ENCODE measurements at regions not wholly inside any gene's neighbourhood (a gene's known extent, or its start where the extent isn't known, plus 50 kb on each side); places are given as distances from the start of the nearest gene placed in this dataset.

- TF ChIP-seq CTCF (IDR thresholded peaks at IDR 0.05; ENCODE audit: insufficient read depth, low read length, poor library complexity, severe bottlenecking) (no peak), EZH2phosphoT487 (conservative IDR thresholded peaks at IDR 0.05; ENCODE audit: low read length) (no peak)
- no peak overlapping the region for H3K27ac ChIP-seq (ENCODE audit: low read depth, low read length)
- H3K36me3 ChIP-seq (ENCODE audit: low read length) = no peaks in the 10 kb centered on the region
Measured at GRCh38 chr6:98137391-98137790, 697.0 kb upstream of the POU3F2 start.

DNA sequence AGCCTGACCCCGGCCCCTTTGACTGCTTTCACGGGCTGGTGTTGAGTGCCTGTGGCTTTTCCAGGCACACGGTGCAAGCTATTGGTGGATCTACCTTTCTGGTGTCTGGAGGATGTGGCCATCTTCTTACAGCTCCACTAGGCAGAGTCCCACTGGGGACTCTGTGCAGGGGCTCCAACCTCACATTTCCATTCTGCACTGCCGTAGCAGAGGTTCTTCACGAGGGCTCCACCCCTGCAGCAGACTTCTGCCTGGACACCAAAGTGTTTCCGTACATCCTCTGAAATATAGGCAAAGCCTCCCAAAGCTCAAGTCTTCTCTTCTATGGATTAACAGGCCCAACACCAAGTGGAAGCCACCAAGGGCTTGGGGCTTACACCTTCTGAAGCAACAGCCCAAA, 691.5 kb upstream of the POU3F2 start:
- no peak overlapping the region for H2AFZ ChIP-seq (ENCODE audit: low read depth, low read length, severe bottlenecking)
- no peak overlapping the region for H3K4me3 ChIP-seq (ENCODE audit: insufficient read depth, low read length, poor library complexity, severe bottlenecking)
- no peak overlapping the region for H3K27ac ChIP-seq (ENCODE audit: low read depth, low read length)
- H3K9me3 ChIP-seq (ENCODE audit: insufficient read depth, low read length) = peaks cover 10% of the 10 kb centered on the region; the same call in 1 of the 2 replicates
- no peak overlapping the region for H3K4me2 ChIP-seq (ENCODE audit: low read depth, low read length, poor library complexity, severe bottlenecking)
- TF ChIP-seq EZH2phosphoT487 (conservative IDR thresholded peaks at IDR 0.05; ENCODE audit: low read length) (no peak), CTCF (IDR thresholded peaks at IDR 0.05; ENCODE audit: insufficient read depth, low read length, poor library complexity, severe bottlenecking) (no peak)
- H3K36me3 ChIP-seq (ENCODE audit: low read length) = no peaks in the 10 kb centered on the region
- no peaks in the 10 kb centered on the region for H3K79me2 ChIP-seq (ENCODE audit: insufficient read depth, low read length)
- H3K9ac ChIP-seq (ENCODE audit: low read length) = no peak overlapping the region
- H3K27me3 ChIP-seq (ENCODE audit: low read length) = no peaks in the 10 kb centered on the region
- no peaks in the 10 kb centered on the region for H3F3A ChIP-seq (ENCODE audit: insufficient read depth)
- H3K9me2 ChIP-seq (replicated peaks; ENCODE audit: insufficient read depth, low read length) = no peaks in the 10 kb centered on the region; the same call in 1 of the 2 replicates
- no peaks in the 10 kb centered on the region for H4K20me1 ChIP-seq (ENCODE audit: low read depth, low read length)

More at GRCh38 chr6:98137391-98137790, 697.0 kb upstream of the POU3F2 start:
- Histone ChIP-seq H3K4me3 (ENCODE audit: insufficient read depth, low read length, poor library complexity, severe bottlenecking) (no peak overlapping the region), H4K20me1 (ENCODE audit: low read depth, low read length) (no peaks in the 10 kb centered on the region), H3K9me2 (replicated peaks; ENCODE audit: insufficient read depth, low read length) (no peaks in the 10 kb centered on the region; the same call in 1 of the 2 replicates), H3K9me3 (ENCODE audit: insufficient read depth, low read length) (no peaks in the 10 kb centered on the region), H3F3A (ENCODE audit: insufficient read depth) (no peaks in the 10 kb centered on the region), H3K4me2 (ENCODE audit: low read depth, low read length, poor library complexity, severe bottlenecking) (no peak overlapping the region), H3K79me2 (ENCODE audit: insufficient read depth, low read length) (no peaks in the 10 kb centered on the region), H3K9ac (ENCODE audit: low read length) (no peak overlapping the region), H3K27me3 (ENCODE audit: low read length) (no peaks in the 10 kb centered on the region), H2AFZ (ENCODE audit: low read depth, low read length, severe bottlenecking) (no peak overlapping the region)

DNA sequence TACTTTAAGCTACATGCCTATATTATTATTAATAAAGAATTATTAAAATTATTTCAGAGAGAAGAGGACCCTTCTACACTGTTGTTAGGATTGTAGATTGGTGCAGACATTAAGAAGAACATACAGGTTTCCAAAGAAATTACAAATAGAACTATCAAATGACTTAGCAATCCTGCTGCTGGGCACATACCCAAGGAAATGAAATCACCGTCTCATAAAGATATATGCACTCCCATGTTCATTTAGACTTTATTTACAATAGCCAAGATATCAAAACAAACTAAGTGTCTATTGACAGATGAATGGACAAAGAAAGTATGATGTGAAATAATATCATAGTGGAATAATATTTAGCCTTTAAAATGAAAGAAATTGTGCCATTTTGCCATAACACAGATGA, 687.7 kb upstream of the POU3F2 start:
- TF ChIP-seq EZH2phosphoT487 (conservative IDR thresholded peaks at IDR 0.05; ENCODE audit: low read length) (no peak), CTCF (IDR thresholded peaks at IDR 0.05; ENCODE audit: insufficient read depth, low read length, poor library complexity, severe bottlenecking) (no peak)
- no peak overlapping the region for H3K4me2 ChIP-seq (ENCODE audit: low read depth, low read length, poor library complexity, severe bottlenecking)
- H2AFZ ChIP-seq (ENCODE audit: low read depth, low read length, severe bottlenecking) = no peak overlapping the region
- H3K27me3 ChIP-seq (ENCODE audit: low read length) = no peaks in the 10 kb centered on the region
- no peaks in the 10 kb centered on the region for H3K79me2 ChIP-seq (ENCODE audit: insufficient read depth, low read length)
- H3K9ac ChIP-seq (ENCODE audit: low read length) = no peak overlapping the region
- H3K9me3 ChIP-seq (ENCODE audit: insufficient read depth, low read length) = peaks cover 10% of the 10 kb centered on the region; the same call in 1 of the 2 replicates
- H3K36me3 ChIP-seq (ENCODE audit: low read length) = no peaks in the 10 kb centered on the region
- no peak overlapping the region for H3K27ac ChIP-seq (ENCODE audit: low read depth, low read length)
- H3F3A ChIP-seq (ENCODE audit: insufficient read depth) = no peaks in the 10 kb centered on the region
- no peaks in the 10 kb centered on the region for H3K9me2 ChIP-seq (replicated peaks; ENCODE audit: insufficient read depth, low read length)
- H4K20me1 ChIP-seq (ENCODE audit: low read depth, low read length) = no peaks in the 10 kb centered on the region
- no peak overlapping the region for H3K4me3 ChIP-seq (ENCODE audit: insufficient read depth, low read length, poor library complexity, severe bottlenecking)
